K562 (cell line): ENCODE measurements at regions not wholly inside any gene's neighbourhood (a gene's known extent, or its start where the extent isn't known, plus 50 kb on each side); places are given as distances from the start of the nearest gene placed in this dataset.

Experiments
- ATAC-seq: fragments of 200-7000 bp; cut with Tn5 transposase; 3 replicates; pipeline ENCODE4 v1.9.1; 2020; ENCODE audit warnings: moderate library complexity
- BruUV-seq: library from RNA; stranded (reverse); fragments of 400-500 nt; replicated peaks from 2 replicates; lab custom pipeline; 2021; lab: Mats Ljungman, UMichigan
- CTCF ChIA-PET: fragments of 300-600 bp; formaldehyde crosslinking; extraction: SDS; loops from one replicate; lab custom pipeline; 2021; ENCODE audit warnings: low intra/inter-chr PET ratio; lab: Yijun Ruan, JAX
- POLR2A ChIA-PET: fragments of 300-600, 350-650 bp; sonication (Branson Sonifier 250); formaldehyde crosslinking; extraction: SDS; loops from one replicate; lab custom pipeline; 2021; ENCODE audit warnings: antibody characterized with exemption, inconsistent platforms; lab: Yijun Ruan, JAX
- DNase-seq, 4 experiments: peaks; one replicate each; pipeline versions ENCODE4 v3.0.0 to v3.0.0-alpha.2; 2011 to 2018; ENCODE audit warnings: low spot score in 3 of 4, mixed read lengths in 3 of 4; ENCODE audit errors: extremely low read depth in 1 of 4
- FAIRE-seq: peaks from 2 replicates; lab custom pipeline; 2011; peaks lifted over from hg19 to GRCh38; lab: Jason Lieb, UNC
- H2AFZ ChIP-seq: 2 replicates; pipeline ENCODE4 v1.6.0; 2011; ENCODE audit warnings: low read depth, low read length, control low read depth, inconsistent platforms
- H3K27ac ChIP-seq: fragments of 200-600 bp; 3 replicates; pipeline ENCODE4 v1.8.0; 2011; ENCODE audit warnings: low read depth, mild to moderate bottlenecking, control low read depth, inconsistent platforms, low read length, moderate library complexity, mixed read lengths; ENCODE audit errors: extremely low read depth
- H3K27me3 ChIP-seq, 2 experiments: fragments of 300-600 bp in 1 of 2; 2 replicates in 1 of 2; 3 replicates in 1 of 2; pipeline versions ENCODE4 v1.6.0 to v1.8.0; 2011; ENCODE audit warnings: inconsistent platforms in 2 of 2, low read length in 2 of 2, mild to moderate bottlenecking in 1 of 2, mixed read lengths in 1 of 2, moderate library complexity in 1 of 2; ENCODE audit not compliant: control insufficient read depth in 2 of 2, insufficient read depth in 2 of 2
- H3K36me3 ChIP-seq: fragments of 300-600 bp; 3 replicates; pipeline ENCODE4 v1.8.0; 2011; ENCODE audit warnings: mild to moderate bottlenecking, low read length, inconsistent platforms; ENCODE audit not compliant: control insufficient read depth, insufficient read depth
- H3K4me1 ChIP-seq, 2 experiments: fragments of 200-600 bp in 1 of 2; replicated peaks in 1 of 2; 2 replicates in 1 of 2; 3 replicates in 1 of 2; pipeline versions ENCODE4 v1.5.1 to v1.8.0; 2011; ENCODE audit warnings: inconsistent platforms in 2 of 2, low read length in 2 of 2, mild to moderate bottlenecking in 1 of 2, mixed read lengths in 1 of 2, moderate library complexity in 1 of 2; ENCODE audit not compliant: control insufficient read depth in 2 of 2, insufficient read depth in 2 of 2
- H3K4me2 ChIP-seq: 2 replicates; pipeline ENCODE4 v1.6.1; 2011; ENCODE audit warnings: low read length, control low read depth, inconsistent platforms, mixed read lengths; ENCODE audit not compliant: insufficient read depth
- H3K4me3 ChIP-seq: fragments of 200-600 bp; sonication (generic), shearing (Covaris generic); 2 replicates; pipeline ENCODE4 v1.5.1; 2016; ENCODE audit warnings: control low read depth, inconsistent platforms
- H3K79me2 ChIP-seq: fragments of 200-600 bp; 3 replicates; pipeline ENCODE4 v1.8.0; 2011; ENCODE audit warnings: low read length, inconsistent platforms; ENCODE audit not compliant: control insufficient read depth, insufficient read depth
- H3K9ac ChIP-seq, 2 experiments: 2 replicates each; pipeline versions ENCODE4 v1.6.0 to v1.6.1; 2011; ENCODE audit warnings: low read depth in 2 of 2, low read length in 2 of 2, control low read depth in 1 of 2, inconsistent platforms in 1 of 2, mild to moderate bottlenecking in 1 of 2, mixed read lengths in 1 of 2; ENCODE audit not compliant: insufficient read depth in 1 of 2
- H3K9me1 ChIP-seq: one replicate; pipeline ENCODE4 v1.6.0; 2011; ENCODE audit warnings: inconsistent platforms, mild to moderate bottlenecking, low read length, moderate library complexity; ENCODE audit not compliant: control insufficient read depth, insufficient read depth
- H3K9me3 ChIP-seq: replicated peaks from 2 replicates; pipeline ENCODE4 v1.5.1; 2011; ENCODE audit warnings: low read depth, low read length, inconsistent platforms; ENCODE audit not compliant: control insufficient read depth, insufficient read depth
- H4K20me1 ChIP-seq: replicated peaks from 2 replicates; pipeline ENCODE4 v1.6.1; 2011; ENCODE audit warnings: low read length, inconsistent platforms, mixed read lengths; ENCODE audit not compliant: control insufficient read depth, insufficient read depth
- NCOA1 ChIP-seq: fragments of 450-650 bp; IDR thresholded peaks from 2 replicates; pipeline ENCODE4 v1.6.1; 2016; ENCODE audit warnings: low read depth
- NRF1 ChIP-seq, 2 experiments: fragments of 450-650 bp; IDR thresholded peaks in 1 of 2; conservative IDR thresholded peaks in 1 of 2; 2 replicates each; pipeline ENCODE4 v1.6.1; 2014; ENCODE audit warnings: mild to moderate bottlenecking in 2 of 2
- SMARCE1 ChIP-seq: fragments of 450-650 bp; IDR thresholded peaks from 2 replicates; pipeline ENCODE4 v1.7.1; 2016; ENCODE audit warnings: mild to moderate bottlenecking
- ZNF232 ChIP-seq: sonication (generic); formaldehyde crosslinking; IDR thresholded peaks from 2 replicates; pipeline ENCODE4 v1.8.0; 2022; ENCODE audit warnings: mild to moderate bottlenecking, missing genetic modification reagents
- ZNF644 ChIP-seq: fragments of 200-800 bp; sonication (Bioruptor generic); IDR thresholded peaks from 2 replicates; pipeline ENCODE4 v1.6.1; 2016; ENCODE audit warnings: low read depth, missing genetic modification characterization, missing compliant biosample characterization
- ZNF699 ChIP-seq: fragments of 250-450 bp; sonication (Bioruptor Pico); IDR thresholded peaks from 2 replicates; pipeline ENCODE4 v1.8.0; 2021; ENCODE audit warnings: mild to moderate bottlenecking, moderate library complexity; ENCODE audit not compliant: insufficient replicate concordance
- WGBS: fragments of 100-300 bp; shearing (Covaris generic); methylation state at CpG from one replicate; pipeline ENCODE4 v1.1.6; 2016; ENCODE audit warnings: low coverage, mixed read lengths; ENCODE audit not compliant: insufficient coverage; ENCODE audit errors: missing lambda C conversion rate; 5-methylcytosine and 5-hydroxymethylcytosine counted together
- in situ Hi-C: fragments of 300-500 bp; cut with MboI; formaldehyde crosslinking; loops from 4 replicates; pipeline ENCODE4 v1.15.0; 2018; ENCODE audit warnings: inconsistent platforms, mixed read lengths
- intact Hi-C: fragments of 100-400 bp; cut with micrococcal nuclease; formaldehyde crosslinking; loops from 2 replicates; pipeline ENCODE4 v1.14.2; 2022
- TF ChIP-seq, protein P1 (sequence below): fragments of 250-450 bp; sonication (Bioruptor Pico); IDR thresholded peaks from 2 replicates; pipeline ENCODE4 v1.9.0; 2021; ENCODE audit warnings: mild to moderate bottlenecking, inconsistent platforms
- TF ChIP-seq, protein P2 (sequence below): fragments of 250-450 bp; sonication (Bioruptor Pico); IDR thresholded peaks from 2 replicates; pipeline ENCODE4 v1.4.0; 2020; ENCODE audit warnings: mild to moderate bottlenecking, moderate library complexity, borderline replicate concordance
- TF ChIP-seq, protein P3 (sequence below): sonication (generic); formaldehyde crosslinking; IDR thresholded peaks from 2 replicates; pipeline ENCODE4 v1.8.1; 2023; ENCODE audit warnings: missing genetic modification reagents, mild to moderate bottlenecking, borderline replicate concordance
- TF ChIP-seq, protein P4 (sequence below): IDR thresholded peaks from 2 replicates; pipeline ENCODE4 v1.6.1; 2014; ENCODE audit warnings: antibody characterized with exemption

DNA sequence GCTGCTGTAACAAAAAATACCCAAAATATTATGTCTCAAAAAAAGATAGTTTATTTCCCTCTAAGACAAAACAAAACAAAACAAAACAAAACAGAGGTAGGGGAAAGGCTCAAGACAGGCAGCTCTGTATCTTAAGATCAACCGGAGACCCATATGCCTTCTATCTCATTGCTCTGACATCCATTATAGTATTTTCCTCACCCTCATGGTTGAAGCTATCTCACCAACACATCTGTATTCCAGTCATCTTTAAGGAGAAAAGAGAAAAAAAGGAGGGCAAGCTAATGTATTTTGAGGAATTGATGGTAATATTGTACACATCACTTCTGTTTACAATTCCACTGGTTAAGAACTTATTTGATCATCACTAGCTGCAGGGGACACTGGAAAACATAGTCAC is 239.7 kb downstream of the ICOS start:
- no peak overlapping the region for H3K27ac ChIP-seq
- CTCF ChIA-PET: no interaction called here
- no peaks in the 10 kb centered on the region for H4K20me1 ChIP-seq
- H2AFZ ChIP-seq: no peak overlapping the region
- 0% methylated on average over 1 of the region's 1 CpG for WGBS
- BruUV-seq: no TSS peak
- DNase-seq: no peak
- no peaks in the 10 kb centered on the region for H3K9me3 ChIP-seq
- no peaks in the 10 kb centered on the region for H3K36me3 ChIP-seq
- intact Hi-C loops (no loop called here), in situ Hi-C loops (no loop called here)
- H3K4me2 ChIP-seq: no peak overlapping the region
- POLR2A ChIA-PET: interaction anchor here (0.6 kb wide), 1 partner anchor 136 kb away, joined by 3 read pairs; no protein-coding TSS in a partner anchor
- no peaks in the 10 kb centered on the region for H3K79me2 ChIP-seq
- peaks cover 0 to 4% of the 10 kb centered on the region in 2 experiments; a peak in 2 of 5 replicates for H3K27me3 ChIP-seq
- no peaks in the 10 kb centered on the region for H3K4me1 ChIP-seq
- no peak for FAIRE-seq
- no peak for ATAC-seq
- no peak overlapping the region for H3K4me3 ChIP-seq
- no peak overlapping the region for H3K9ac ChIP-seq
- H3K9me1 ChIP-seq: no peaks in the 10 kb centered on the region
- TF ChIP-seq, protein P1, sequence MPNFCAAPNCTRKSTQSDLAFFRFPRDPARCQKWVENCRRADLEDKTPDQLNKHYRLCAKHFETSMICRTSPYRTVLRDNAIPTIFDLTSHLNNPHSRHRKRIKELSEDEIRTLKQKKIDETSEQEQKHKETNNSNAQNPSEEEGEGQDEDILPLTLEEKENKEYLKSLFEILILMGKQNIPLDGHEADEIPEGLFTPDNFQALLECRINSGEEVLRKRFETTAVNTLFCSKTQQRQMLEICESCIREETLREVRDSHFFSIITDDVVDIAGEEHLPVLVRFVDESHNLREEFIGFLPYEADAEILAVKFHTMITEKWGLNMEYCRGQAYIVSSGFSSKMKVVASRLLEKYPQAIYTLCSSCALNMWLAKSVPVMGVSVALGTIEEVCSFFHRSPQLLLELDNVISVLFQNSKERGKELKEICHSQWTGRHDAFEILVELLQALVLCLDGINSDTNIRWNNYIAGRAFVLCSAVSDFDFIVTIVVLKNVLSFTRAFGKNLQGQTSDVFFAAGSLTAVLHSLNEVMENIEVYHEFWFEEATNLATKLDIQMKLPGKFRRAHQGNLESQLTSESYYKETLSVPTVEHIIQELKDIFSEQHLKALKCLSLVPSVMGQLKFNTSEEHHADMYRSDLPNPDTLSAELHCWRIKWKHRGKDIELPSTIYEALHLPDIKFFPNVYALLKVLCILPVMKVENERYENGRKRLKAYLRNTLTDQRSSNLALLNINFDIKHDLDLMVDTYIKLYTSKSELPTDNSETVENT (CRISPR knock-in tag): no peak
- TF ChIP-seq NCOA1 (no peak), ZNF644 (tag) (no peak), NRF1 (conservative IDR thresholded peaks at IDR 0.05 in 1 of 2, IDR thresholded peaks at IDR 0.05 in 1 of 2) (no peak), SMARCE1 (no peak), ZNF699 (CRISPR knock-in tag) (no peak), ZNF232 (no peak)
- TF ChIP-seq, protein P2, sequence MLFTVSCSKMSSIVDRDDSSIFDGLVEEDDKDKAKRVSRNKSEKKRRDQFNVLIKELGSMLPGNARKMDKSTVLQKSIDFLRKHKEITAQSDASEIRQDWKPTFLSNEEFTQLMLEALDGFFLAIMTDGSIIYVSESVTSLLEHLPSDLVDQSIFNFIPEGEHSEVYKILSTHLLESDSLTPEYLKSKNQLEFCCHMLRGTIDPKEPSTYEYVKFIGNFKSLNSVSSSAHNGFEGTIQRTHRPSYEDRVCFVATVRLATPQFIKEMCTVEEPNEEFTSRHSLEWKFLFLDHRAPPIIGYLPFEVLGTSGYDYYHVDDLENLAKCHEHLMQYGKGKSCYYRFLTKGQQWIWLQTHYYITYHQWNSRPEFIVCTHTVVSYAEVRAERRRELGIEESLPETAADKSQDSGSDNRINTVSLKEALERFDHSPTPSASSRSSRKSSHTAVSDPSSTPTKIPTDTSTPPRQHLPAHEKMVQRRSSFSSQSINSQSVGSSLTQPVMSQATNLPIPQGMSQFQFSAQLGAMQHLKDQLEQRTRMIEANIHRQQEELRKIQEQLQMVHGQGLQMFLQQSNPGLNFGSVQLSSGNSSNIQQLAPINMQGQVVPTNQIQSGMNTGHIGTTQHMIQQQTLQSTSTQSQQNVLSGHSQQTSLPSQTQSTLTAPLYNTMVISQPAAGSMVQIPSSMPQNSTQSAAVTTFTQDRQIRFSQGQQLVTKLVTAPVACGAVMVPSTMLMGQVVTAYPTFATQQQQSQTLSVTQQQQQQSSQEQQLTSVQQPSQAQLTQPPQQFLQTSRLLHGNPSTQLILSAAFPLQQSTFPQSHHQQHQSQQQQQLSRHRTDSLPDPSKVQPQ: no peak
- TF ChIP-seq, protein P3, sequence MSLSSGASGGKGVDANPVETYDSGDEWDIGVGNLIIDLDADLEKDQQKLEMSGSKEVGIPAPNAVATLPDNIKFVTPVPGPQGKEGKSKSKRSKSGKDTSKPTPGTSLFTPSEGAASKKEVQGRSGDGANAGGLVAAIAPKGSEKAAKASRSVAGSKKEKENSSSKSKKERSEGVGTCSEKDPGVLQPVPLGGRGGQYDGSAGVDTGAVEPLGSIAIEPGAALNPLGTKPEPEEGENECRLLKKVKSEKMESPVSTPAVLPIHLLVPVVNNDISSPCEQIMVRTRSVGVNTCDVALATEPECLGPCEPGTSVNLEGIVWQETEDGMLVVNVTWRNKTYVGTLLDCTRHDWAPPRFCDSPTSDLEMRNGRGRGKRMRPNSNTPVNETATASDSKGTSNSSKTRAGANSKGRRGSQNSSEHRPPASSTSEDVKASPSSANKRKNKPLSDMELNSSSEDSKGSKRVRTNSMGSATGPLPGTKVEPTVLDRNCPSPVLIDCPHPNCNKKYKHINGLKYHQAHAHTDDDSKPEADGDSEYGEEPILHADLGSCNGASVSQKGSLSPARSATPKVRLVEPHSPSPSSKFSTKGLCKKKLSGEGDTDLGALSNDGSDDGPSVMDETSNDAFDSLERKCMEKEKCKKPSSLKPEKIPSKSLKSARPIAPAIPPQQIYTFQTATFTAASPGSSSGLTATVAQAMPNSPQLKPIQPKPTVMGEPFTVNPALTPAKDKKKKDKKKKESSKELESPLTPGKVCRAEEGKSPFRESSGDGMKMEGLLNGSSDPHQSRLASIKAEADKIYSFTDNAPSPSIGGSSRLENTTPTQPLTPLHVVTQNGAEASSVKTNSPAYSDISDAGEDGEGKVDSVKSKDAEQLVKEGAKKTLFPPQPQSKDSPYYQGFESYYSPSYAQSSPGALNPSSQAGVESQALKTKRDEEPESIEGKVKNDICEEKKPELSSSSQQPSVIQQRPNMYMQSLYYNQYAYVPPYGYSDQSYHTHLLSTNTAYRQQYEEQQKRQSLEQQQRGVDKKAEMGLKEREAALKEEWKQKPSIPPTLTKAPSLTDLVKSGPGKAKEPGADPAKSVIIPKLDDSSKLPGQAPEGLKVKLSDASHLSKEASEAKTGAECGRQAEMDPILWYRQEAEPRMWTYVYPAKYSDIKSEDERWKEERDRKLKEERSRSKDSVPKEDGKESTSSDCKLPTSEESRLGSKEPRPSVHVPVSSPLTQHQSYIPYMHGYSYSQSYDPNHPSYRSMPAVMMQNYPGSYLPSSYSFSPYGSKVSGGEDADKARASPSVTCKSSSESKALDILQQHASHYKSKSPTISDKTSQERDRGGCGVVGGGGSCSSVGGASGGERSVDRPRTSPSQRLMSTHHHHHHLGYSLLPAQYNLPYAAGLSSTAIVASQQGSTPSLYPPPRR (CRISPR knock-in tag): no peak
- TF ChIP-seq, protein P4, sequence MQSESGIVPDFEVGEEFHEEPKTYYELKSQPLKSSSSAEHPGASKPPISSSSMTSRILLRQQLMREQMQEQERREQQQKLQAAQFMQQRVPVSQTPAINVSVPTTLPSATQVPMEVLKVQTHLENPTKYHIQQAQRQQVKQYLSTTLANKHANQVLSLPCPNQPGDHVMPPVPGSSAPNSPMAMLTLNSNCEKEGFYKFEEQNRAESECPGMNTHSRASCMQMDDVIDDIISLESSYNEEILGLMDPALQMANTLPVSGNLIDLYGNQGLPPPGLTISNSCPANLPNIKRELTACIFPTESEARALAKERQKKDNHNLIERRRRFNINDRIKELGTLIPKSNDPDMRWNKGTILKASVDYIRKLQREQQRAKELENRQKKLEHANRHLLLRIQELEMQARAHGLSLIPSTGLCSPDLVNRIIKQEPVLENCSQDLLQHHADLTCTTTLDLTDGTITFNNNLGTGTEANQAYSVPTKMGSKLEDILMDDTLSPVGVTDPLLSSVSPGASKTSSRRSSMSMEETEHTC: no peak
